Nephron (organoid): ENCODE measurements at regions not wholly inside any gene's neighbourhood (a gene's known extent, or its start where the extent isn't known, plus 50 kb on each side); places are given as distances from the start of the nearest gene placed in this dataset.

Source experiments
- H3K27ac Mint-ChIP-seq, 3 experiments: 2 replicates each; pipeline ENCODE4 v1.8.0; 2020; ENCODE audit warnings: mixed read lengths in 3 of 3, mild to moderate bottlenecking in 2 of 3, moderate library complexity in 1 of 3
- H3K27me3 Mint-ChIP-seq: 2 replicates; pipeline ENCODE4 v1.8.0; 2021; ENCODE audit warnings: low read depth, mild to moderate bottlenecking, moderate library complexity, mixed read lengths
- H3K36me3 Mint-ChIP-seq: 2 replicates; pipeline ENCODE4 v1.8.0; 2020; ENCODE audit warnings: low read depth, mixed read lengths
- H3K4me1 Mint-ChIP-seq: 2 replicates; pipeline ENCODE4 v1.8.0; 2020; ENCODE audit warnings: mixed read lengths
- H3K4me3 Mint-ChIP-seq, 3 experiments: 2 replicates each; pipeline ENCODE4 v1.8.0; 2020; ENCODE audit warnings: mild to moderate bottlenecking in 3 of 3, mixed read lengths in 3 of 3, moderate library complexity in 2 of 3
- H3K9me3 Mint-ChIP-seq: 2 replicates; pipeline ENCODE4 v1.8.0; 2020; ENCODE audit warnings: mixed read lengths
- TF ChIP-seq, protein P1 (sequence below), 3 experiments: fragments of 200-600 bp; sonication (generic); IDR thresholded peaks; one replicate each; pipeline ENCODE4 v1.5.0; 2021; ENCODE audit warnings: antibody characterized with exemption in 3 of 3; ENCODE audit not compliant: unreplicated experiment in 3 of 3

DNA sequence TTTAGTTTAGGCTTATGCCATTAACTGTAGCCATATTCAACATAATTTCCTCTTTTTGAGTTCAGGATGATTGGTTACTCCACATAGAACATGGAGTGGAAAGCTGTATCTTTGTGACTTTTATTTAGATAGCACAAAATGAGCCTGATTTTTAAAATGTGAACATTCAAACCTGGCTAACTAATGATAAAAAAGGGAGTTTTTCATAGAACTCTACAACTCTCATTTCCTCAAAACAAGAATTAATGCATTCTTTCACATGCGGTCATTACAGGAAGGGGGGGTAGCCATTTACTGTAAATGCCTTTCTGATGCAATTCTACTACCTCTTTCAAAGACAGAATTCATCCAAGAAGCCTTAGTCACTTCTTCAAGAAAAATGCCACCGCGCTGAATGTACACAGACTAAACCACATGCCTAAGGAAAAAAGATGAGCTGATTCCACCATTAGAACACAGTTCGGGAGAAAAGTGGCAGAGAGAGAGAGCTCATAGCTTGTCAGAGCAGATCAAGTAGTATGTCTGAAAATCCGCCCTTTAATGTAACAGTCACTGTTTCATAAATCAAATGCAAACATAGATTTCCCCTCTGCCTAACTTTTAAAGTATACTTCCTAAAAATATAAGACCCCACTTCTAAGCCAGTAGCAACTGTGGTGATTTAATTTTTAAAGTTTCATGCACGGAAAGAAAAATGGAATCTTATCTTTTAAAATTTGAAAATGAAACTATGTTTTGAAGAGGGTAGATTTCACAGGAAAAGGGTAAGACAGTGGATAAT, 226.4 kb upstream of the KLF14 start:
- Mint-ChIP-seq H3K27me3 (no peaks in the 10 kb centered on the region), H3K27ac (no peak overlapping the region), H3K9me3 (no peaks in the 10 kb centered on the region), H3K4me1 (no peaks in the 10 kb centered on the region), H3K4me3 (no peak overlapping the region), H3K36me3 (no peaks in the 10 kb centered on the region)
- TF ChIP-seq, protein P1, sequence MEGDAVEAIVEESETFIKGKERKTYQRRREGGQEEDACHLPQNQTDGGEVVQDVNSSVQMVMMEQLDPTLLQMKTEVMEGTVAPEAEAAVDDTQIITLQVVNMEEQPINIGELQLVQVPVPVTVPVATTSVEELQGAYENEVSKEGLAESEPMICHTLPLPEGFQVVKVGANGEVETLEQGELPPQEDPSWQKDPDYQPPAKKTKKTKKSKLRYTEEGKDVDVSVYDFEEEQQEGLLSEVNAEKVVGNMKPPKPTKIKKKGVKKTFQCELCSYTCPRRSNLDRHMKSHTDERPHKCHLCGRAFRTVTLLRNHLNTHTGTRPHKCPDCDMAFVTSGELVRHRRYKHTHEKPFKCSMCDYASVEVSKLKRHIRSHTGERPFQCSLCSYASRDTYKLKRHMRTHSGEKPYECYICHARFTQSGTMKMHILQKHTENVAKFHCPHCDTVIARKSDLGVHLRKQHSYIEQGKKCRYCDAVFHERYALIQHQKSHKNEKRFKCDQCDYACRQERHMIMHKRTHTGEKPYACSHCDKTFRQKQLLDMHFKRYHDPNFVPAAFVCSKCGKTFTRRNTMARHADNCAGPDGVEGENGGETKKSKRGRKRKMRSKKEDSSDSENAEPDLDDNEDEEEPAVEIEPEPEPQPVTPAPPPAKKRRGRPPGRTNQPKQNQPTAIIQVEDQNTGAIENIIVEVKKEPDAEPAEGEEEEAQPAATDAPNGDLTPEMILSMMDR (IDR thresholded peaks at IDR 0.05; ENCODE audit: unreplicated experiment in 3 of 3): no peak

DNA sequence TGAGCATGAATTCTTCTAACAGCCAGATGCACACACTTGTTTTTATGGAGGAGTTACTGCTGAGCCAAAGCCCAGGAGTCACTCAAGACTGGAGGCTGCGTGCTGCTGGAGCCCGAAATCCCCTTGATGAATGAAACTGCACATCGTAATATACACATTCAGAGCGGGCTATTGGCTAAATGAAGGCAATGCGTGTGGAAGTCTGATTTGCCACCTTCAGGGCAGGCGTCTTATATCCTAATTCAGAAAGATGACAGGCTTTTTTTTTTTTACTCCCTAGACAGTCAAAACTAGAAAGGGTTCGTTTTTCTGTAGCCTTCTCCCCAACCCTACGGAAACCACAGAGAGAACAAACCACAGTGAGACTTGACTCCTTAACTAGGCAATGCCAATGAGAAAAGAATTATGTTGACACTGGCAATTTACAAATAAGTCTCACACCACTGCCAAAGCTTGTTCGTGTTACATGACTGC, 227.2 kb upstream of the KLF14 start:
- Mint-ChIP-seq H3K9me3 (no peaks in the 10 kb centered on the region), H3K4me1 (no peaks in the 10 kb centered on the region), H3K27me3 (no peaks in the 10 kb centered on the region), H3K36me3 (no peaks in the 10 kb centered on the region), H3K4me3 (no peak overlapping the region), H3K27ac (no peak overlapping the region)
- TF ChIP-seq, protein P1 (IDR thresholded peaks at IDR 0.05; ENCODE audit: unreplicated experiment in 3 of 3): no peak

GRCh38 chr7:130962109-130962508, 228.1 kb upstream of the KLF14 start:
- H3K27ac Mint-ChIP-seq: no peak overlapping the region
- H3K27me3 Mint-ChIP-seq: no peaks in the 10 kb centered on the region
- H3K36me3 Mint-ChIP-seq: no peaks in the 10 kb centered on the region
- no peaks in the 10 kb centered on the region for H3K4me1 Mint-ChIP-seq
- no peaks in the 10 kb centered on the region for H3K9me3 Mint-ChIP-seq
- TF ChIP-seq, protein P1 (IDR thresholded peaks at IDR 0.05; ENCODE audit: unreplicated experiment in 3 of 3): no peak
- H3K4me3 Mint-ChIP-seq: no peak overlapping the region

DNA sequence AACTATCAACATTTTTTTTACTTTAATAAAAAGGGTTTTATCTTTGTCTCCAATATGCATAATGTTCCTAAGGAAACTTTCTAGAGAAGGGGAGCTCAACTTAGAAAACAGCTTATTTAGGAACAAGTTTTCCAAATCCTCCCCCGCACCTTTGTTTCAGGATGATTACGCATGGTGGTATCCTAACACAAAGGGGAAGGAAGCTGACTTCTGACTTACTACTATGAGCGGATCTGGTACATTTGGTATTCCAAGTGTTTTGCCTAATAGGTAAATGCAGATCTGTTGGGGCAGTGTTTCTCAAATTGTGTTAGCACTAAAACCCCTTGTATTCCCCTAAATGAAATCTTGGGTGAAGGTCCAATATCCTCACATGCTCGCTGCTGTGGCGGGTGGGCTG, 229.3 kb upstream of the KLF14 start:
- Mint-ChIP-seq H3K27me3 (no peaks in the 10 kb centered on the region), H3K9me3 (no peaks in the 10 kb centered on the region), H3K4me3 (no peak overlapping the region), H3K27ac (no peak overlapping the region), H3K36me3 (no peaks in the 10 kb centered on the region), H3K4me1 (no peaks in the 10 kb centered on the region)
- TF ChIP-seq, protein P1 (IDR thresholded peaks at IDR 0.05; ENCODE audit: unreplicated experiment in 3 of 3): no peak

GRCh38 chr7:130965515-130965914, 231.5 kb upstream of the KLF14 start:
- H3K36me3 Mint-ChIP-seq: no peaks in the 10 kb centered on the region

More at GRCh38 chr7:130965515-130965914, 231.5 kb upstream of the KLF14 start:
- Mint-ChIP-seq H3K27me3 (no peaks in the 10 kb centered on the region), H3K9me3 (no peaks in the 10 kb centered on the region), H3K27ac (no peak overlapping the region), H3K4me3 (no peak overlapping the region), H3K4me1 (no peaks in the 10 kb centered on the region)
- TF ChIP-seq, protein P1 (IDR thresholded peaks at IDR 0.05; ENCODE audit: unreplicated experiment in 3 of 3): no peak
